Mucosa of descending colon (tissue), 3 donors: ENCODE measurements at regions not wholly inside any gene's neighbourhood (a gene's known extent, or its start where the extent isn't known, plus 50 kb on each side); places are given as distances from the start of the nearest gene placed in this dataset.
"Not testable (repeated sequence)": the region's sequence is repeated elsewhere in the genome, so short reads cannot be mapped to it uniquely, and the experiment has no call there.

Experiments
- ATAC-seq: fragments of 200-7000 bp; cut with Tn5 transposase; one replicate; pipeline ENCODE4 v1.9.1; 2020; ENCODE audit warnings: mild to moderate bottlenecking, moderate library complexity
- DNase-seq, 3 donors: peaks; one replicate each; pipeline ENCODE4 v3.0.0-alpha.2; 2020
- H3K36me3 ChIP-seq: fragments of 200-600 bp; one replicate; pipeline ENCODE4 v1.8.0; 2021; ENCODE audit warnings: low read depth, mild to moderate bottlenecking
- H3K4me1 ChIP-seq: fragments of 200-600 bp; one replicate; pipeline ENCODE4 v1.8.0; 2021; ENCODE audit warnings: low read depth, mild to moderate bottlenecking
- H3K4me3 ChIP-seq: fragments of 200-600 bp; one replicate; pipeline ENCODE4 v1.8.0; 2021; ENCODE audit warnings: mild to moderate bottlenecking
- H3K9me3 ChIP-seq: fragments of 200-600 bp; one replicate; pipeline ENCODE4 v1.8.0; 2021; ENCODE audit warnings: mild to moderate bottlenecking
- CTCF ChIP-seq: fragments of 200-600 bp; IDR thresholded peaks from one replicate; pipeline ENCODE4 v1.8.0; 2022; ENCODE audit warnings: antibody characterized with exemption, mild to moderate bottlenecking
- intact Hi-C, 2 donors: fragments of 100-400 bp; cut with DNase I in 1 of 2; cut with micrococcal nuclease in 1 of 2; formaldehyde crosslinking; loops; one replicate each; pipeline versions ENCODE4 v1.11.0 to v1.11.1; 2022; cut with DNase I, micrococcal nuclease
- donor health status: DM: no; HTN: no; CAD: no; lungs with moderate emphysema.
- donor health status: DM: no; HTN: no; CAD: no.
- donor health status: DM: no; HTN: yes; CAD: no.

GRCh38 chr9:2274762-2275161, 259.6 kb downstream of the SMARCA2 start:
- Histone ChIP-seq H3K4me3 (no peak overlapping the region), H3K4me1 (no peaks in the 10 kb centered on the region), H3K9me3 (no peaks in the 10 kb centered on the region), H3K36me3 (no peaks in the 10 kb centered on the region)
- ATAC-seq (no peak), DNase-seq (no peak)
- intact Hi-C loops: no loop called here
- no peak for TF ChIP-seq CTCF

- Histone ChIP-seq H3K36me3 (no peaks in the 10 kb centered on the region), H3K4me3 (no peak overlapping the region), H3K4me1 (no peaks in the 10 kb centered on the region), H3K9me3 (no peaks in the 10 kb centered on the region)
- ATAC-seq (no peak), DNase-seq (no peak)
- intact Hi-C loops: no loop called here
- no peak for TF ChIP-seq CTCF
Measured at GRCh38 chr9:2276296-2276695, 261.1 kb downstream of the SMARCA2 start.

GRCh38 chr9:2277133-2277532, 262.0 kb downstream of the SMARCA2 start:
- H3K4me3 ChIP-seq, H3K9me3 ChIP-seq, H3K36me3 ChIP-seq, DNase-seq, H3K4me1 ChIP-seq, intact Hi-C loops, ATAC-seq: not testable (repeated sequence)

GRCh38 chr9:2277644-2278043, 262.5 kb downstream of the SMARCA2 start:
- H3K36me3 ChIP-seq, H3K9me3 ChIP-seq, ATAC-seq, DNase-seq, H3K4me1 ChIP-seq, intact Hi-C loops, H3K4me3 ChIP-seq: not testable (repeated sequence)

- intact Hi-C loops, ATAC-seq, H3K36me3 ChIP-seq, H3K4me3 ChIP-seq, H3K9me3 ChIP-seq, DNase-seq, H3K4me1 ChIP-seq: not testable (repeated sequence)
Measured at GRCh38 chr9:2279138-2279537, 264.0 kb downstream of the SMARCA2 start.

GRCh38 chr9:2281031-2281802, 266.1 kb downstream of the SMARCA2 start:
- no peaks in the 10 kb centered on the region for H3K36me3 ChIP-seq
- no peak overlapping the region for H3K4me3 ChIP-seq
- no peak for TF ChIP-seq CTCF
- H3K9me3 ChIP-seq: no peaks in the 10 kb centered on the region
- DNase-seq (no peak), ATAC-seq (no peak)
- intact Hi-C loops: no loop called here
- H3K4me1 ChIP-seq: no peaks in the 10 kb centered on the region

GRCh38 chr9:2281803-2282185, 266.6 kb downstream of the SMARCA2 start:
- intact Hi-C loops: no loop called here
- Histone ChIP-seq H3K36me3 (no peaks in the 10 kb centered on the region), H3K4me3 (no peak overlapping the region), H3K9me3 (no peaks in the 10 kb centered on the region), H3K4me1 (no peaks in the 10 kb centered on the region)
- ATAC-seq (no peak), DNase-seq (no peak)
- no peak for TF ChIP-seq CTCF
